Testis (tissue), 2 donors: ENCODE measurements at regions not wholly inside any gene's neighbourhood (a gene's known extent, or its start where the extent isn't known, plus 50 kb on each side); places are given as distances from the start of the nearest gene placed in this dataset.

Experiments
- CTCF ChIP-seq, 3 experiments: fragments of 450-650 bp in 2 of 3; fragments of 200-600 bp in 1 of 3; sonication (generic) in 1 of 3; IDR thresholded peaks; one replicate each; pipeline ENCODE4 v1.5.1; 2016 to 2019; ENCODE audit warnings: antibody characterized with exemption in 3 of 3, mild to moderate bottlenecking in 2 of 3, moderate library complexity in 1 of 3
- POLR2A ChIP-seq: fragments of 450-650 bp; IDR thresholded peaks from one replicate; pipeline ENCODE4 v1.6.1; 2017; ENCODE audit warnings: antibody characterized with exemption, mild to moderate bottlenecking, moderate library complexity

- no peak for TF ChIP-seq POLR2A
- no peak for TF ChIP-seq CTCF (IDR thresholded peaks at IDR 0.05)
Observed at GRCh38 chr7:137135654-137136350, 207.7 kb downstream of the PTN start.
